Rectal smooth muscle tissue (tissue), 1 donor: ENCODE measurements at regions not wholly inside any gene's neighbourhood (a gene's known extent, or its start where the extent isn't known, plus 50 kb on each side); places are given as distances from the start of the nearest gene placed in this dataset.

Experiments
- H3K27ac ChIP-seq: one replicate; pipeline ENCODE4 v1.7.0; 2013; ENCODE audit warnings: low read depth, low read length, inconsistent platforms
- H3K27me3 ChIP-seq: one replicate; pipeline ENCODE4 v1.7.0; 2013; ENCODE audit warnings: low read length; ENCODE audit not compliant: control insufficient read depth, insufficient read depth
- H3K36me3 ChIP-seq: one replicate; pipeline ENCODE4 v1.7.0; 2013; ENCODE audit warnings: low read length; ENCODE audit not compliant: control insufficient read depth, insufficient read depth
- H3K4me1 ChIP-seq: one replicate; pipeline ENCODE4 v1.7.0; 2013; ENCODE audit warnings: low read length; ENCODE audit not compliant: control insufficient read depth, insufficient read depth
- H3K4me3 ChIP-seq: one replicate; pipeline ENCODE4 v1.7.0; 2013; ENCODE audit warnings: low read length
- H3K9ac ChIP-seq: one replicate; pipeline ENCODE4 v1.7.0; 2013; ENCODE audit warnings: low read length

GRCh38 chr2:128693743-128694029, 375.0 kb upstream of the HS6ST1 start:
- Histone ChIP-seq H3K4me1 (no peaks in the 10 kb centered on the region), H3K27ac (no peak overlapping the region), H3K27me3 (no peaks in the 10 kb centered on the region), H3K4me3 (no peak overlapping the region), H3K36me3 (no peaks in the 10 kb centered on the region), H3K9ac (no peak overlapping the region)

DNA sequence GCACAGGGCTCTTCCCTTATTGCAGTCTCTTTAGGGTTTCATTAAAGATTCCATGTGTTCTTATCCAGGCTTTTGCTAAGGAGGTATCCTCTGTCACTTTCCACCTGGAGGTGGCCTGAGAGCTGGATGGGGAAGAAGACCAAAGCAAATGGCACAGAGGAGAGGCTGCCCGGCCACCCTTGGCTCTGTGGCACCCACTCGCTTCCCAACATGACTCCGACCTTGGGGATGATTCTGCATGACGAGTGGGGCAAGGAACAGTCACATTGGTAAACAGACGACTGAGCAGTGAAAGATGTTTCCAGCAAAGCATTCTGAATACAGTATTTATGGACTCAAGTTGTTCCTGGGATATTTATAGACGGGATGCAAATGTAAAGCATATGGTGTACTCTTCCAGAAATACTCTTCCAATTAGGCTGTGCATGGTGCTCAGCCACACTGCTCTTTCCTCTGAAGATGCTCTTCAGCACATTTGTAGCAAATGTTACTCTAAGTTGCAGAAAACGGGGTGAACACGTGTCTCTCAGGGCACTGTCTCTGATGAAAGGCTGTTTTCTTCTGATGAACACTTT, 377.1 kb upstream of the HS6ST1 start:
- H3K27me3 ChIP-seq, result no peaks in the 10 kb centered on the region
- no peaks in the 10 kb centered on the region for H3K4me1 ChIP-seq
- no peak overlapping the region for H3K27ac ChIP-seq
- H3K36me3 ChIP-seq, result no peaks in the 10 kb centered on the region
- no peak overlapping the region for H3K4me3 ChIP-seq
- H3K9ac ChIP-seq, result no peak overlapping the region

- no peaks in the 10 kb centered on the region for H3K27me3 ChIP-seq
- H3K36me3 ChIP-seq, result no peaks in the 10 kb centered on the region
- no peaks in the 10 kb centered on the region for H3K4me1 ChIP-seq
- H3K27ac ChIP-seq, result no peak overlapping the region
- no peak overlapping the region for H3K9ac ChIP-seq
- no peak overlapping the region for H3K4me3 ChIP-seq
Measured at GRCh38 chr2:128696421-128696820, 377.8 kb upstream of the HS6ST1 start.

DNA sequence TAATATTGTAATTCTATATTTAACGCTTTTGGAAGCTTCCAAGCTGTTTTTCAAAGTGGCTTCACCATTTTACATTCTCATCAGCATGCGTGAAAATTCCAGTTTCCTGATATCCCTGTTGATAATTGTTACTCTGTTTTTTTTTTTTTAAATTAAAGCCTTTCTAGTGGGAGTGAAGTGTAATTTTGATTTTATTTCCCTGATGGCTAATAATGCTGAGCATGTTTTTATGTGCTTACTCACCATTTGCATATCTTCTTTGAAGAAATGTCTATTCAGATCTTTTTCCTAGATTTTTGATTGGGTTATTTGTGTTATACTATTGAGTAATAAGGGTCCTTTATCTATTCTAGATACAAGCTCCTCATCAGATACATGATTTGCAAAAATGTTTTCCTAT, 382.8 kb upstream of the HS6ST1 start:
- Histone ChIP-seq H3K4me3 (no peak overlapping the region), H3K9ac (no peak overlapping the region), H3K27ac (no peak overlapping the region), H3K4me1 (no peaks in the 10 kb centered on the region), H3K36me3 (no peaks in the 10 kb centered on the region), H3K27me3 (no peaks in the 10 kb centered on the region)

DNA sequence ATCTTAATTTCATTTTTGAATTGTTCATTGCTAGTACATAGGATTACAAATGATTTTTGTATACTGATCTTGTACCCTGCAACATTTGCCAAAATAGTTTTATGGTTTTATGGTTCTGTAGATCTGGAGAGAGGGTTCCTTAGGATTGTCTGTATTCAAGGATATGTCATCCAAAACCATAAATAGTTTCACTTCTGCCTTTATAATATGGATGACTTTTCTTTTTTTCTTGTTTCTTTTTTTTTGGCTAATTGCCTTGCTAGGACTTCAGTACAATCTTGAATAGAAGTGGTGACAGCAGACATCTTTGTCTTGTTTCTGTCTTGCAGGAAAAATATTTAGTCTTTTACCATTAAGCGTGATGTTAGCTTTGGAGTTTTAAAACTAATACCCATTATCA, 383.9 kb upstream of the HS6ST1 start:
- Histone ChIP-seq H3K27me3 (no peaks in the 10 kb centered on the region), H3K9ac (no peak overlapping the region), H3K4me3 (no peak overlapping the region), H3K4me1 (no peaks in the 10 kb centered on the region), H3K36me3 (no peaks in the 10 kb centered on the region), H3K27ac (no peak overlapping the region)

DNA sequence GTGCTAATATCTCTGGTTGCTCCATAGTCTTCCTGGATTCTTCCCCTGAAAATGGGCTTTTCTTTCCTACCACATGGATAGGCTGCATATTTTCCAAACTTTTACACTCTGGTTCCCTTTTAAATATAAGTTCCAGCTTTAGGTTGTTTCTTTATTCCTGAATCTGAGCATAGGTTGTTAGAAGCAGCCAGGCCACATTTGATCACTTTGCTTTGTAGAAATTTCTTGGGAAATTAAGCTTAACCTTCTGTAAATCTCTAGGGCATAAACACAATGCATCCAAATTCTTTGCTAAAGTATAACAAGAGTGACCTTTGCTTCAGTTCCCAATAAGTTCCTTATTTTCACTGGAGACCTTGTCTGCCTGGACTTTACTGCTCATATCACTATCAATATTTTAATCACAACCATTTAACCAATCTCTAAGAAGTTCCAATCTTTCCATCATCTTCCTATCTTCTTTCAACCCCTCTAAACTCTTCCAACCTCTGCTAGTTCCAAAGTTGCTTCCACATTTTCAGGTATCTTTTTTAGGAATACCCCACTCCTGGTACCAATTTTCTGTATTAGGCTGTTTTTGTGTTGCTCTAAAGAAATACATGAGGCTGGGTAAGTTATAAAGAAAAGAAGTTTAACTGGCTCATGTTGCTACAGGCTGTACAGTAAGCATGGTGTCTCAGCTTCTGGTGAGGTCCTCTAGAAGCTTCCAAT, 389.6 kb upstream of the HS6ST1 start:
- H3K9ac ChIP-seq, result no peak overlapping the region
- no peaks in the 10 kb centered on the region for H3K4me1 ChIP-seq
- no peaks in the 10 kb centered on the region for H3K27me3 ChIP-seq
- H3K27ac ChIP-seq, result no peak overlapping the region
- H3K4me3 ChIP-seq, result no peak overlapping the region
- H3K36me3 ChIP-seq, result no peaks in the 10 kb centered on the region

- Histone ChIP-seq H3K36me3 (no peaks in the 10 kb centered on the region), H3K27me3 (no peaks in the 10 kb centered on the region), H3K9ac (no peak overlapping the region), H3K4me3 (no peak overlapping the region), H3K27ac (no peak overlapping the region), H3K4me1 (no peaks in the 10 kb centered on the region)
Measured at GRCh38 chr2:128710242-128710641, 391.6 kb upstream of the HS6ST1 start.

- Histone ChIP-seq H3K4me3 (no peak overlapping the region), H3K9ac (no peak overlapping the region), H3K36me3 (no peaks in the 10 kb centered on the region), H3K27ac (no peak overlapping the region), H3K27me3 (no peaks in the 10 kb centered on the region), H3K4me1 (no peaks in the 10 kb centered on the region)
Measured at GRCh38 chr2:128710729-128711128, 392.1 kb upstream of the HS6ST1 start.

DNA sequence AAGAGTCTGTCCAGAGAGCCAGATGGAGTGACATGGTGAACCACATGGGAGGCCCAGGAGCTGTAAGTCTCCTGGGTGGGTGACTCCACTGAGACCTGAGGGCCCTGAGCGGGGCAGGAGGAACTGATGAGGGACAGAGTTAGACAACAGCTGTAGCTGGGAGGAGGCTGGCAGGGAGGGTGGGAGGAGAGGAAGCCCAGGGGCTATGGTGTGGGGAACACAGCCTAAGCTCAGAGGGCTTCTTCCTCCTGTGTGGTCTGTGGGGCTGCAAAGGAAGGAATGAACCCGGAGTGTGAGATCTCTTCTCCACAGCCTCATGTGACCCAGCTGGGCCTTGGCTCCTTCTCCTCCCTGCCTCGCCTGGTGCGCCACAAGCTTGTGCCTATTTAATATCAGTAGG, 395.6 kb upstream of the HS6ST1 start:
- Histone ChIP-seq H3K27me3 (no peaks in the 10 kb centered on the region), H3K36me3 (no peaks in the 10 kb centered on the region), H3K4me1 (no peaks in the 10 kb centered on the region), H3K9ac (no peak overlapping the region), H3K4me3 (no peak overlapping the region), H3K27ac (no peak overlapping the region)

DNA sequence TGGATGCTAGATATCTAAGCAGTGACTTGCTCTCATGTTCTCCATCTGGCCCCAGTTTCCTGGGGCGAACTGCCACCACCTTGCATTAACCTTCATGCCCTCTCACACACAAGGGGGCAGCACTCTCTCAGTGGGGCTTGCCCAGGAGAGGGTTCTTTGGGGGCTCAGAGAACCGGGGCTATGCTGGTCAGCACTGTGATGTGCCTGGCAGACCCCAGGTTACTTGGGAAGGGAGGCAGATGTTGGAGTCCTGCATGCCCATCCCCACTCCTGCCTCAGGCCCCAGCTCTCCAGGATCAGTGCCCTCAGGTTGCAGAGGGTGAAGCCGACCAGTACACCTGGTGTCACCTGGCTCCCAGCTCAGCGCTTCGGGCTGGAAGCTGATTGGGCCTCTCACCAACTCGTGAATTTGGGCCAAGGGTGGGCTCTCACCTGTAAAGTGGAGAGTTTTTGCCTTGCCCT, 396.2 kb upstream of the HS6ST1 start:
- Histone ChIP-seq H3K4me3 (no peak overlapping the region), H3K36me3 (no peaks in the 10 kb centered on the region), H3K4me1 (no peaks in the 10 kb centered on the region), H3K9ac (no peak overlapping the region), H3K27me3 (no peaks in the 10 kb centered on the region), H3K27ac (no peak overlapping the region)

DNA sequence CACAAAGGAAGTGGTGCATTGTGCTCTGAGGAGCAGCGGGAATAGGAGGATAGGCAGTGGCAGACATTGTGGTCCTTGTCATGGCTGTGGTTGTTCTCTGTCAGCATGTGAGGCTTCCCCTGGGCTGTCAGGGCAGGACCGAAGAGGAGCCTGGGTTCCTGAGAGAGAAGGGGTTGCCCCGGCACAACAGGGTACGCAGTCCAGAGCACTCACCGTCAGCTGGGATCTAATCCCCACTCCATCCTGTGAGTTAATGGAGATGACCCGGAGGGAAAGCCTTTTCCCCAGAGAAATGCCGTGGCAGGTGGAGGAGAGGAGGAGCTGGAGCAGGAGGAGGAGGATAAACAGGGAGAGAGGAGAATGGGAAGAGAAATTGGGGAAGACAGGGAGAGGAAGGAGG, 396.7 kb upstream of the HS6ST1 start:
- Histone ChIP-seq H3K27me3 (no peaks in the 10 kb centered on the region), H3K4me1 (no peaks in the 10 kb centered on the region), H3K4me3 (no peak overlapping the region), H3K36me3 (no peaks in the 10 kb centered on the region), H3K27ac (no peak overlapping the region), H3K9ac (no peak overlapping the region)

- Histone ChIP-seq H3K27ac (no peak overlapping the region), H3K9ac (no peak overlapping the region), H3K4me3 (no peak overlapping the region), H3K27me3 (no peaks in the 10 kb centered on the region), H3K36me3 (no peaks in the 10 kb centered on the region), H3K4me1 (no peaks in the 10 kb centered on the region)
Measured at GRCh38 chr2:128716299-128716721, 397.6 kb upstream of the HS6ST1 start.
